ENCODE measurements at regions not wholly inside any gene's neighbourhood (a gene's known extent, or its start where the extent isn't known, plus 50 kb on each side); places are given as distances from the start of the nearest gene placed in this dataset.

- no peak for TF ChIP-seq USF2 (IDR thresholded peaks at IDR 0.05; ENCODE audit: low read length)
- TF ChIP-seq CTCF (IDR thresholded peaks at IDR 0.05; ENCODE audit: control extremely low read depth in 1 of 3, insufficient read depth in 1 of 3, low read depth in 1 of 3, low read length in 3 of 3): no peak
- no peak for TF ChIP-seq BACH1 (IDR thresholded peaks at IDR 0.05; ENCODE audit: low read length)
- no peak for TF ChIP-seq SP1 (IDR thresholded peaks at IDR 0.05; ENCODE audit: low read depth, low read length)
These were observed 244.0 kb downstream of the TMEM114 start for GRCh38 chr16:8346294-8346693.
